ENCODE measurements at regions not wholly inside any gene's neighbourhood (a gene's known extent, or its start where the extent isn't known, plus 50 kb on each side); places are given as distances from the start of the nearest gene placed in this dataset.

GRCh38 chr5:24265306-24265705, 379.5 kb downstream of the CDH10 start:
- TF ChIP-seq, protein P1, sequence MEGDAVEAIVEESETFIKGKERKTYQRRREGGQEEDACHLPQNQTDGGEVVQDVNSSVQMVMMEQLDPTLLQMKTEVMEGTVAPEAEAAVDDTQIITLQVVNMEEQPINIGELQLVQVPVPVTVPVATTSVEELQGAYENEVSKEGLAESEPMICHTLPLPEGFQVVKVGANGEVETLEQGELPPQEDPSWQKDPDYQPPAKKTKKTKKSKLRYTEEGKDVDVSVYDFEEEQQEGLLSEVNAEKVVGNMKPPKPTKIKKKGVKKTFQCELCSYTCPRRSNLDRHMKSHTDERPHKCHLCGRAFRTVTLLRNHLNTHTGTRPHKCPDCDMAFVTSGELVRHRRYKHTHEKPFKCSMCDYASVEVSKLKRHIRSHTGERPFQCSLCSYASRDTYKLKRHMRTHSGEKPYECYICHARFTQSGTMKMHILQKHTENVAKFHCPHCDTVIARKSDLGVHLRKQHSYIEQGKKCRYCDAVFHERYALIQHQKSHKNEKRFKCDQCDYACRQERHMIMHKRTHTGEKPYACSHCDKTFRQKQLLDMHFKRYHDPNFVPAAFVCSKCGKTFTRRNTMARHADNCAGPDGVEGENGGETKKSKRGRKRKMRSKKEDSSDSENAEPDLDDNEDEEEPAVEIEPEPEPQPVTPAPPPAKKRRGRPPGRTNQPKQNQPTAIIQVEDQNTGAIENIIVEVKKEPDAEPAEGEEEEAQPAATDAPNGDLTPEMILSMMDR (IDR thresholded peaks at IDR 0.05 in 4 of 5, conservative IDR thresholded peaks at IDR 0.05 in 1 of 5) = no peak
- TF ChIP-seq POLR2A (IDR thresholded peaks at IDR 0.05) = no peak
